WI38 (cell line): ENCODE measurements at regions not wholly inside any gene's neighbourhood (a gene's known extent, or its start where the extent isn't known, plus 50 kb on each side); places are given as distances from the start of the nearest gene placed in this dataset.

ENCODE experiments used
- H3K4me3 ChIP-seq: 2 replicates; pipeline ENCODE4 v1.5.1; 2011; ENCODE audit warnings: low read depth, mild to moderate bottlenecking, control low read depth, low read length
- CTCF ChIP-seq: IDR thresholded peaks from 2 replicates; pipeline ENCODE4 v1.5.1; 2012; ENCODE audit warnings: low read depth, mild to moderate bottlenecking, control low read depth, low read length

DNA sequence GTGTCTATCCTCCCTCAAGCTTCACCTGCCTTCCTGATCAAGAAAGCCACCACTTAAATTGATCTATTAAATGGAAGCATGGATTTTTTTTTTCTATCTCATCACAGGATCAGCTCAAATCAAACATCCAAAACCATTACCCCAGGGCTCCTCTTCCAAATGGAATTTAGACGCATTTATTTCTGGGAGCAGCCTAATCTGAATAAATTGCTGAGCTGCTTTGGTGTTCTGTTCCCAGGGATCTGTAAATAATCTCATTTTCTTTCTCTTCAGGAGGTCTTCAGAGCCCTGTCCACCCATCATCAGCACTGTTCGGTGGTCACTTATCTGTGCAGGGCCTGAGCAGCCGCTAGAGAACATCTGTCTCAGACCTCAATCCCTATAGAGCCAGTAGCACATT lies 695.4 kb upstream of the TMEM132C start:
- no peak overlapping the region for H3K4me3 ChIP-seq
- TF ChIP-seq CTCF, result no peak

DNA sequence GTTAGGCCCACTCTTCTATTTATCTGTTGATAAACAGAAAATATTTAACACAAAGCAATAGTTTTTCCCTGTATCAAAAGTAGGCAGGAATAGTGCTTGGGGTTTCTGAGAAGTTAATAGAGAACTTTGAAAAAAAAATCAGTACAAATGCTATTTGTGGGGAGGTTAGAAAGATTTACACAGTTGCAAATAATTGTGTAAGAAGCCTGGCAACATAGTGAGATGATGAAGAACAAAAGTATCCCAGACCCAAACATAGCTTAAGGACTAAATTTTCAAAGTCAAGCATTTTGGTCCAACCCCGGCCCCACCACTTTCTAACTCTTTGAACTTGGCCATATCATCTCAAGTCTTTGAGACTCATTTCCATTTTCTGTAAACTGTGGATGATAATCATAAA lies 687.5 kb upstream of the TMEM132C start:
- no peak overlapping the region for H3K4me3 ChIP-seq
- TF ChIP-seq CTCF, result no peak

DNA sequence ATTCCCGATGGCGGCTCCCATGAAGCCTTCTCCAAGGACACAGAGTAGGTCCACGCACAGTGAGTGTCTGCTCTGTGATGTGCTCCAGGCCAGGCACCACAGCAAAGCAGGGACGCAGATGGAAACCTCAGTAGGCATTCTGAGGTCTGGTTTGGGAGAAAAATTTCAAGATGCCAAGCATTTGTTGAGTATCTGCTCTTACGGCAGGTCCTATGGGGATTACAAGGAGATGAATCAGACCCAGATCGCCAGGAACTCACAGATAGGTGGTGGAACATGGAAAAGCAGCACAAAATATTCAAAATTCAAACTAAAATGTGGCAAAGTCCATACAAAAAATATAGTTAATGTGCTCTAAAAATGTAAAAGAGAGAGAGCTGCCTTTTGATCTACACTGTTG lies 684.9 kb upstream of the TMEM132C start:
- no peak for TF ChIP-seq CTCF
- no peak overlapping the region for H3K4me3 ChIP-seq

GRCh38 chr12:127583041-127583440 lies 683.9 kb upstream of the TMEM132C start:
- no peak for TF ChIP-seq CTCF
- H3K4me3 ChIP-seq, result no peak overlapping the region

DNA sequence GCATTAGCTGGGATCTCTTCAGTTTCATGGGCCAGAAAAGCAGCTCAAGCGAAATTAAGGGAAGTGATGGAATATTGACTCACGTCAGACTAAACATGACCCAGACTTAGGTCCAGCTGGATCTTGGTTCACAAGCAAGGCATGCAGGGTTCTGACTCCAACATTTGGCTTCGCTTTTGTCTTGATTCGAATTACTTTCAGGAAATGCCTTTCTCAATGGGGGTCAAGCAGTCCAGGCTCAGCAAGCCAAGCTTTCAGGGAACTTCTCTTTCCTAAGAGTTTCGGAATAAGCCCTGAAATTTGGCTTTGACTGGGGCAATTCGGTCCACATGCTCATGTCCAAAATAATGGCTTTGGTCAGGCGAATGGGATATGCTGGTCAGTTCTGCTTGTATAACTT lies 678.7 kb upstream of the TMEM132C start:
- H3K4me3 ChIP-seq, result no peak overlapping the region
- no peak for TF ChIP-seq CTCF

GRCh38 chr12:127589541-127589940 lies 677.4 kb upstream of the TMEM132C start:
- no peak overlapping the region for H3K4me3 ChIP-seq
- no peak for TF ChIP-seq CTCF

DNA sequence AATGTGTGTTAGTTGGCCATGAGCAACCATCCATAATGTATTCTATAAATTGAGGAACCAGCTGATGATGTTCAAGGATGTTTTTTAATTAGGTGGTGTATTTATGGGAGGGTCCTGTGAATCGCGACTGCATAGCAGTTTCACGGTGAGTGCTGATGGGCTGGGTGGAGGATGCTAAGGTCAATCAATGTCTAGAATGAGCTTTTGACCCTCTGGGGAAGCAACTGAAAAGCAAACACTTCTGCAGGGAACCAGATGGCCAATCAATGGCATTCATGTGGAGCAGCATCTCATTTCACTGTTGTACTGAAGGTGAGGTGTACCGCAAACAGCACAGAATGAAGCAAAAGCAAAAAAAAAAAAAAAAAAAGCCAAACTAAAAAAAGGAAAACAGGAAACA lies 676.1 kb upstream of the TMEM132C start:
- no peak overlapping the region for H3K4me3 ChIP-seq
- TF ChIP-seq CTCF, result no peak
